ENCODE measurements at regions not wholly inside any gene's neighbourhood (a gene's known extent, or its start where the extent isn't known, plus 50 kb on each side); places are given as distances from the start of the nearest gene placed in this dataset.

GRCh38 chr9:20291201-20291600 is 331.1 kb downstream of the MLLT3 start:
- no peak for DNase-seq

- peak; percentile 36 for DNase-seq
These were observed 332.0 kb downstream of the MLLT3 start for GRCh38 chr9:20290257-20290656.

- DNase-seq = no peak
These were observed 332.8 kb downstream of the MLLT3 start for GRCh38 chr9:20289423-20290010.

GRCh38 chr9:20286969-20287368 is 335.3 kb downstream of the MLLT3 start:
- no peak for DNase-seq

- no peak for DNase-seq
These were observed 336.1 kb downstream of the MLLT3 start for GRCh38 chr9:20286154-20286700.

- no peak for DNase-seq
These were observed 337.6 kb downstream of the MLLT3 start for GRCh38 chr9:20284601-20285289.

GRCh38 chr9:20280330-20280729 is 342.0 kb downstream of the MLLT3 start:
- DNase-seq = no peak

- no peak for DNase-seq
These were observed 345.5 kb downstream of the MLLT3 start for GRCh38 chr9:20276762-20277161.

- DNase-seq = no peak
These were observed 350.6 kb downstream of the MLLT3 start for GRCh38 chr9:20271723-20272122.

- peak; percentile 85 for DNase-seq
These were observed 351.2 kb downstream of the MLLT3 start for GRCh38 chr9:20271096-20271495.

- DNase-seq = no peak
These were observed 352.1 kb downstream of the MLLT3 start for GRCh38 chr9:20270161-20270560.

GRCh38 chr9:20269620-20270019 is 352.7 kb downstream of the MLLT3 start:
- no peak for DNase-seq

GRCh38 chr9:20264896-20265295 is 357.4 kb downstream of the MLLT3 start:
- DNase-seq = no peak

GRCh38 chr9:20262611-20263010 is 359.7 kb downstream of the MLLT3 start:
- no peak for DNase-seq

GRCh38 chr9:20256284-20256948 is 365.9 kb downstream of the MLLT3 start:
- no peak for DNase-seq

- no peak for DNase-seq
These were observed 367.2 kb downstream of the MLLT3 start for GRCh38 chr9:20255052-20255451.

GRCh38 chr9:20253635-20254034 is 368.7 kb downstream of the MLLT3 start:
- no peak for DNase-seq

GRCh38 chr9:20252778-20253177 is 369.5 kb downstream of the MLLT3 start:
- no peak for DNase-seq

- no peak for DNase-seq
These were observed 371.5 kb downstream of the MLLT3 start for GRCh38 chr9:20250791-20251190.

GRCh38 chr9:20244271-20244670 is 378.0 kb downstream of the MLLT3 start:
- DNase-seq = no peak

GRCh38 chr9:20243841-20244240 is 378.5 kb downstream of the MLLT3 start:
- DNase-seq = no peak

- DNase-seq = no peak
These were observed 379.6 kb downstream of the MLLT3 start for GRCh38 chr9:20242510-20243189.

GRCh38 chr9:20240498-20240897 is 381.8 kb downstream of the MLLT3 start:
- no peak for DNase-seq

Data from skin of body (tissue), 1 donor.